K562 (cell line): ENCODE measurements at regions not wholly inside any gene's neighbourhood (a gene's known extent, or its start where the extent isn't known, plus 50 kb on each side); places are given as distances from the start of the nearest gene placed in this dataset.

ENCODE experiments used
- ATAC-seq: fragments of 200-7000 bp; cut with Tn5 transposase; 3 replicates; pipeline ENCODE4 v1.9.1; 2020; ENCODE audit warnings: moderate library complexity
- BruUV-seq: library from RNA; stranded (reverse); fragments of 400-500 nt; replicated peaks from 2 replicates; lab custom pipeline; 2021; lab: Mats Ljungman, UMichigan
- CTCF ChIA-PET: fragments of 300-600 bp; formaldehyde crosslinking; extraction: SDS; loops from one replicate; lab custom pipeline; 2021; ENCODE audit warnings: low intra/inter-chr PET ratio; lab: Yijun Ruan, JAX
- POLR2A ChIA-PET: fragments of 300-600, 350-650 bp; sonication (Branson Sonifier 250); formaldehyde crosslinking; extraction: SDS; loops from one replicate; lab custom pipeline; 2021; ENCODE audit warnings: antibody characterized with exemption, inconsistent platforms; lab: Yijun Ruan, JAX
- DNase-seq, 4 experiments: peaks; one replicate each; pipeline versions ENCODE4 v3.0.0 to v3.0.0-alpha.2; 2011 to 2018; ENCODE audit warnings: low spot score in 3 of 4, mixed read lengths in 3 of 4; ENCODE audit errors: extremely low read depth in 1 of 4
- FAIRE-seq: peaks from 2 replicates; lab custom pipeline; 2011; peaks lifted over from hg19 to GRCh38; lab: Jason Lieb, UNC
- H2AFZ ChIP-seq: 2 replicates; pipeline ENCODE4 v1.6.0; 2011; ENCODE audit warnings: low read depth, low read length, control low read depth, inconsistent platforms
- H3K27ac ChIP-seq: fragments of 200-600 bp; 3 replicates; pipeline ENCODE4 v1.8.0; 2011; ENCODE audit warnings: low read depth, mild to moderate bottlenecking, control low read depth, inconsistent platforms, low read length, moderate library complexity, mixed read lengths; ENCODE audit errors: extremely low read depth
- H3K27me3 ChIP-seq, 2 experiments: fragments of 300-600 bp in 1 of 2; 2 replicates in 1 of 2; 3 replicates in 1 of 2; pipeline versions ENCODE4 v1.6.0 to v1.8.0; 2011; ENCODE audit warnings: inconsistent platforms in 2 of 2, low read length in 2 of 2, mild to moderate bottlenecking in 1 of 2, mixed read lengths in 1 of 2, moderate library complexity in 1 of 2; ENCODE audit not compliant: control insufficient read depth in 2 of 2, insufficient read depth in 2 of 2
- H3K36me3 ChIP-seq: fragments of 300-600 bp; 3 replicates; pipeline ENCODE4 v1.8.0; 2011; ENCODE audit warnings: mild to moderate bottlenecking, low read length, inconsistent platforms; ENCODE audit not compliant: control insufficient read depth, insufficient read depth
- H3K4me1 ChIP-seq, 2 experiments: fragments of 200-600 bp in 1 of 2; replicated peaks in 1 of 2; 2 replicates in 1 of 2; 3 replicates in 1 of 2; pipeline versions ENCODE4 v1.5.1 to v1.8.0; 2011; ENCODE audit warnings: inconsistent platforms in 2 of 2, low read length in 2 of 2, mild to moderate bottlenecking in 1 of 2, mixed read lengths in 1 of 2, moderate library complexity in 1 of 2; ENCODE audit not compliant: control insufficient read depth in 2 of 2, insufficient read depth in 2 of 2
- H3K4me2 ChIP-seq: 2 replicates; pipeline ENCODE4 v1.6.1; 2011; ENCODE audit warnings: low read length, control low read depth, inconsistent platforms, mixed read lengths; ENCODE audit not compliant: insufficient read depth
- H3K4me3 ChIP-seq: fragments of 200-600 bp; sonication (generic), shearing (Covaris generic); 2 replicates; pipeline ENCODE4 v1.5.1; 2016; ENCODE audit warnings: control low read depth, inconsistent platforms
- H3K79me2 ChIP-seq: fragments of 200-600 bp; 3 replicates; pipeline ENCODE4 v1.8.0; 2011; ENCODE audit warnings: low read length, inconsistent platforms; ENCODE audit not compliant: control insufficient read depth, insufficient read depth
- H3K9ac ChIP-seq, 2 experiments: 2 replicates each; pipeline versions ENCODE4 v1.6.0 to v1.6.1; 2011; ENCODE audit warnings: low read depth in 2 of 2, low read length in 2 of 2, control low read depth in 1 of 2, inconsistent platforms in 1 of 2, mild to moderate bottlenecking in 1 of 2, mixed read lengths in 1 of 2; ENCODE audit not compliant: insufficient read depth in 1 of 2
- H3K9me1 ChIP-seq: one replicate; pipeline ENCODE4 v1.6.0; 2011; ENCODE audit warnings: inconsistent platforms, mild to moderate bottlenecking, low read length, moderate library complexity; ENCODE audit not compliant: control insufficient read depth, insufficient read depth
- H3K9me3 ChIP-seq: replicated peaks from 2 replicates; pipeline ENCODE4 v1.5.1; 2011; ENCODE audit warnings: low read depth, low read length, inconsistent platforms; ENCODE audit not compliant: control insufficient read depth, insufficient read depth
- H4K20me1 ChIP-seq: replicated peaks from 2 replicates; pipeline ENCODE4 v1.6.1; 2011; ENCODE audit warnings: low read length, inconsistent platforms, mixed read lengths; ENCODE audit not compliant: control insufficient read depth, insufficient read depth
- DNMT1 ChIP-seq: fragments of 450-650 bp; IDR thresholded peaks from 2 replicates; pipeline ENCODE4 v1.6.1; 2016; ENCODE audit warnings: antibody characterized with exemption, mild to moderate bottlenecking
- MBD2 ChIP-seq: sonication (generic); IDR thresholded peaks from 2 replicates; pipeline ENCODE4 v1.6.1; 2016; ENCODE audit warnings: low read depth, borderline replicate concordance
- MTA3 ChIP-seq: fragments of 450-650 bp; formaldehyde crosslinking; IDR thresholded peaks from 2 replicates; pipeline ENCODE4 v1.6.1; 2017; ENCODE audit warnings: mild to moderate bottlenecking, borderline replicate concordance
- ZNF695 ChIP-seq: fragments of 450-650 bp; formaldehyde crosslinking; IDR thresholded peaks from 2 replicates; pipeline ENCODE4 v1.4.0; 2020; ENCODE audit warnings: mild to moderate bottlenecking, moderate library complexity
- WGBS: fragments of 100-300 bp; shearing (Covaris generic); methylation state at CpG from one replicate; pipeline ENCODE4 v1.1.6; 2016; ENCODE audit warnings: low coverage, mixed read lengths; ENCODE audit not compliant: insufficient coverage; ENCODE audit errors: missing lambda C conversion rate; 5-methylcytosine and 5-hydroxymethylcytosine counted together
- in situ Hi-C: fragments of 300-500 bp; cut with MboI; formaldehyde crosslinking; loops from 4 replicates; pipeline ENCODE4 v1.15.0; 2018; ENCODE audit warnings: inconsistent platforms, mixed read lengths
- intact Hi-C: fragments of 100-400 bp; cut with micrococcal nuclease; formaldehyde crosslinking; loops from 2 replicates; pipeline ENCODE4 v1.14.2; 2022
- TF ChIP-seq, protein P1 (sequence below): fragments of 200-400 bp; formaldehyde crosslinking; IDR thresholded peaks from 2 replicates; pipeline ENCODE4 v1.6.1; 2017; ENCODE audit warnings: mild to moderate bottlenecking, low read depth, low read length, moderate library complexity
- TF ChIP-seq, protein P2 (sequence below): fragments of 450-650 bp; formaldehyde crosslinking; IDR thresholded peaks from 2 replicates; pipeline ENCODE4 v1.4.0; 2022; ENCODE audit warnings: missing genetic modification characterization
- TF ChIP-seq, protein P3 (sequence below): fragments of 450-650 bp; formaldehyde crosslinking; IDR thresholded peaks from 2 replicates; pipeline ENCODE4 v1.4.0; 2020; ENCODE audit warnings: mild to moderate bottlenecking, mixed read lengths

DNA sequence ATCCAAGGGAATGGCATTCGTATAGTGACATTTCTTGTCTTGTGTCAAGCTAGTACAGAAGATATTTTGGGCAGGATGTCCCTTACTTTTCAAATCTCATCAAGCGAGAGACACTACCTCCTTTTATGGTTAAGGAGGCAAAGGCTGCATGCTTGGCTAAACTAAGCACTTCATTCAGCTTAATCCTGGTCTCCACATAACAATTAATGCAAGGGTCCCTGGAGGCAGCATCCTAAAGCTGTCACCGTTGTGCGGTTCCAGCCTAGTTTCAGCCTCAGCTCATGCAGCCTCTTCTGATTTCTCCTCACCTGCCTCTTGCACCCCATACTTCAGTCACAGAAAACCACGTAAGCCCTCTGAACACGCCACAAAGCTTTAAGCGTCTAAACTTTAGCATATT is 67.1 kb upstream of the SLC22A23 start (continued):
- TF ChIP-seq, protein P1, sequence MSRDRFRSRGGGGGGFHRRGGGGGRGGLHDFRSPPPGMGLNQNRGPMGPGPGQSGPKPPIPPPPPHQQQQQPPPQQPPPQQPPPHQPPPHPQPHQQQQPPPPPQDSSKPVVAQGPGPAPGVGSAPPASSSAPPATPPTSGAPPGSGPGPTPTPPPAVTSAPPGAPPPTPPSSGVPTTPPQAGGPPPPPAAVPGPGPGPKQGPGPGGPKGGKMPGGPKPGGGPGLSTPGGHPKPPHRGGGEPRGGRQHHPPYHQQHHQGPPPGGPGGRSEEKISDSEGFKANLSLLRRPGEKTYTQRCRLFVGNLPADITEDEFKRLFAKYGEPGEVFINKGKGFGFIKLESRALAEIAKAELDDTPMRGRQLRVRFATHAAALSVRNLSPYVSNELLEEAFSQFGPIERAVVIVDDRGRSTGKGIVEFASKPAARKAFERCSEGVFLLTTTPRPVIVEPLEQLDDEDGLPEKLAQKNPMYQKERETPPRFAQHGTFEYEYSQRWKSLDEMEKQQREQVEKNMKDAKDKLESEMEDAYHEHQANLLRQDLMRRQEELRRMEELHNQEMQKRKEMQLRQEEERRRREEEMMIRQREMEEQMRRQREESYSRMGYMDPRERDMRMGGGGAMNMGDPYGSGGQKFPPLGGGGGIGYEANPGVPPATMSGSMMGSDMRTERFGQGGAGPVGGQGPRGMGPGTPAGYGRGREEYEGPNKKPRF: no peak
- TF ChIP-seq ZNF695 (CRISPR knock-in tag): no peak
- no peak for TF ChIP-seq MBD2
- TF ChIP-seq DNMT1: no peak

DNA sequence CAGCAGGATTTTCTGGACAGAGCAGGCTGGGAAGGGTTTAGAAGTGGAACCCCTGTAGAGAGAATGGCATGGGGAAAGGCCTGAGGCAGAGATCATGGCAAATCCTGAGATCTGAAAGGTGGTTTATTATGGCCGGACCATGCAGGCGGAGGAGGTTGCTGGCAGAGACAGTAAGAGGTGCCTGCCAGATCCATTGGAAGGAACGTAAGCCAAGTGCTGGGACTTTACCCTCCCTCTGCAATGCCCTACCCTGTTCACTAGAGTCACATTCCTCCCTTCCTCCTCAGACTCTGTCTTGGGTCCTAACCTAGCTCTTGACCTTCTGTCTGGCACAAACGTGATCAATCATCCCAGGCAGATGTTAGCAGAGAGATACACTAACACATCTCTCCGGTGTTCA is 66.4 kb upstream of the SLC22A23 start:
- H3K27ac ChIP-seq: no peak overlapping the region
- intact Hi-C loops: no loop called here
- H3K4me2 ChIP-seq: no peak overlapping the region
- H3K36me3 ChIP-seq: no peaks in the 10 kb centered on the region
- H3K79me2 ChIP-seq: no peaks in the 10 kb centered on the region
- no peak overlapping the region for H3K9ac ChIP-seq
- no peak for FAIRE-seq
- CTCF ChIA-PET: no interaction called here
- no peaks in the 10 kb centered on the region for H3K9me3 ChIP-seq
- H4K20me1 ChIP-seq: no peaks in the 10 kb centered on the region
- TF ChIP-seq, protein P2, sequence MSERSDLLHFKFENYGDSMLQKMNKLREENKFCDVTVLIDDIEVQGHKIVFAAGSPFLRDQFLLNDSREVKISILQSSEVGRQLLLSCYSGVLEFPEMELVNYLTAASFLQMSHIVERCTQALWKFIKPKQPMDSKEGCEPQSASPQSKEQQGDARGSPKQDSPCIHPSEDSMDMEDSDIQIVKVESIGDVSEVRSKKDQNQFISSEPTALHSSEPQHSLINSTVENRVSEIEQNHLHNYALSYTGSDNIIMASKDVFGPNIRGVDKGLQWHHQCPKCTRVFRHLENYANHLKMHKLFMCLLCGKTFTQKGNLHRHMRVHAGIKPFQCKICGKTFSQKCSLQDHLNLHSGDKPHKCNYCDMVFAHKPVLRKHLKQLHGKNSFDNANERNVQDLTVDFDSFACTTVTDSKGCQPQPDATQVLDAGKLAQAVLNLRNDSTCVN: no peak
- no peak for TF ChIP-seq MTA3
- TF ChIP-seq, protein P3, sequence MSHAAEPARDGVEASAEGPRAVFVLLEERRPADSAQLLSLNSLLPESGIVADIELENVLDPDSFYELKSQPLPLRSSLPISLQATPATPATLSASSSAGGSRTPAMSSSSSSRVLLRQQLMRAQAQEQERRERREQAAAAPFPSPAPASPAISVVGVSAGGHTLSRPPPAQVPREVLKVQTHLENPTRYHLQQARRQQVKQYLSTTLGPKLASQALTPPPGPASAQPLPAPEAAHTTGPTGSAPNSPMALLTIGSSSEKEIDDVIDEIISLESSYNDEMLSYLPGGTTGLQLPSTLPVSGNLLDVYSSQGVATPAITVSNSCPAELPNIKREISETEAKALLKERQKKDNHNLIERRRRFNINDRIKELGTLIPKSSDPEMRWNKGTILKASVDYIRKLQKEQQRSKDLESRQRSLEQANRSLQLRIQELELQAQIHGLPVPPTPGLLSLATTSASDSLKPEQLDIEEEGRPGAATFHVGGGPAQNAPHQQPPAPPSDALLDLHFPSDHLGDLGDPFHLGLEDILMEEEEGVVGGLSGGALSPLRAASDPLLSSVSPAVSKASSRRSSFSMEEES (CRISPR knock-in tag): no peak
- TF ChIP-seq, all 486 proteins: peak for 0
- Histone ChIP-seq H3K4me1 (0 out of 5 replicates have a peak, but pooled peaks cover 0 to 2% of the 10 kb centered on the region in 2 experiments), H3K4me3 (no peak overlapping the region), H3K9me1 (no peaks in the 10 kb centered on the region), H2AFZ (no peak overlapping the region), H3K27me3 (peaks cover 50 to 79% of the 10 kb centered on the region in 2 experiments)
- in situ Hi-C loops: no loop called here
- ATAC-seq (no peak), DNase-seq (no peak)
- WGBS: 1% methylated on average over 5 of the region's 5 CpGs
- no TSS peak for BruUV-seq
- POLR2A ChIA-PET: interaction anchor here (0.7 kb wide), 1 partner anchor 140 kb away, joined by 3 read pairs; no protein-coding TSS in a partner anchor
